HL-60 (cell line): ENCODE measurements at regions not wholly inside any gene's neighbourhood (a gene's known extent, or its start where the extent isn't known, plus 50 kb on each side); places are given as distances from the start of the nearest gene placed in this dataset.

Experiments
- CTCF ChIP-seq: IDR thresholded peaks from one replicate; pipeline ENCODE4 v1.5.1; 2011; ENCODE audit warnings: low read length, control low read depth, inconsistent platforms; ENCODE audit not compliant: insufficient read depth
- POLR2AphosphoS5 ChIP-seq: IDR thresholded peaks from 2 replicates; pipeline ENCODE4 v1.6.1; 2012; ENCODE audit warnings: low read depth

DNA sequence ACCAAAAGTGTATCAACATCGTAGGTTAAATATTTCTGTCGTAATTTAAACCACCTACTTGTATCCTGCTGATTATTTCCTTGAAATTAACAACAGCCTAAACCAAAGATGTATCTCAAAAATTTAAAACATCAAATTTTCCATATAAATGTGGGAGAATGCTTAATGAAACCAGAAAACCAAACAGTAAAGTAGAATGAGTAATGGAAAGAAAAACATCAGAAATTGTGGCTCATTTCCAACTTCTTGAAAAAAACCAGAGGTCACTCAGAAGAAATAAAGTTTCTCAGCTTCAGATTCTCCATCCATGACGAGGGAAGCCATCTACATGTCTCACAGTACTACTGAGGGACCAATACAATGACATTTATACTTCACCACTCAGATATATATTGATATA lies 296.5 kb downstream of the NOL4 start:
- TF ChIP-seq CTCF (no peak), POLR2AphosphoS5 (no peak)
